Caco-2 (cell line): ENCODE measurements at regions not wholly inside any gene's neighbourhood (a gene's known extent, or its start where the extent isn't known, plus 50 kb on each side); places are given as distances from the start of the nearest gene placed in this dataset.

ENCODE experiments used
- BruUV-seq: library from RNA; stranded (reverse); fragments of 400-500 nt; replicated peaks from 2 replicates; lab custom pipeline; 2021; lab: Mats Ljungman, UMichigan
- CTCF ChIA-PET: fragments of 300-600 bp; sonication (Branson Sonifier 250); formaldehyde crosslinking; loops from one replicate; lab custom pipeline; 2022; ENCODE audit warnings: antibody characterized with exemption; lab: Charles Lee
- POLR2A ChIA-PET: fragments of 300-600 bp; sonication (Branson Sonifier 250); formaldehyde crosslinking; loops from one replicate; lab custom pipeline; 2022; ENCODE audit warnings: antibody characterized with exemption; lab: Charles Lee
- DNase-seq, 2 experiments: peaks; one replicate each; pipeline versions ENCODE4 v3.0.0 to v3.0.0-alpha.2; 2020 to 2022
- H3K27me3 ChIP-seq: replicated peaks from 2 replicates; pipeline ENCODE4 v1.6.0; 2011; ENCODE audit warnings: low read length; ENCODE audit not compliant: control insufficient read depth, insufficient read depth
- H3K36me3 ChIP-seq: 2 replicates; pipeline ENCODE4 v1.5.1; 2011; ENCODE audit warnings: low read length; ENCODE audit not compliant: control insufficient read depth, insufficient read depth
- H3K4me1 ChIP-seq: fragments of 250-450 bp; sonication (Bioruptor Pico); 2 replicates; pipeline ENCODE4 v1.5.1; 2020; ENCODE audit warnings: mild to moderate bottlenecking
- H3K4me3 ChIP-seq: 2 replicates; pipeline ENCODE4 v1.5.1; 2011; ENCODE audit warnings: low read depth, mild to moderate bottlenecking, control low read depth, low read length
- H3K9me3 ChIP-seq: fragments of 250-450 bp; sonication (Bioruptor Pico); 2 replicates; pipeline ENCODE4 v1.5.1; 2020; ENCODE audit warnings: mild to moderate bottlenecking, moderate library complexity
- H3K27ac Mint-ChIP-seq: one replicate; pipeline ENCODE4 v1.8.0; 2022; ENCODE audit warnings: mixed read lengths; ENCODE audit not compliant: unreplicated experiment
- H3K27me3 Mint-ChIP-seq: one replicate; pipeline ENCODE4 v1.8.0; 2022; ENCODE audit warnings: mixed read lengths; ENCODE audit not compliant: insufficient read depth, unreplicated experiment
- H3K36me3 Mint-ChIP-seq: one replicate; pipeline ENCODE4 v1.8.0; 2022; ENCODE audit warnings: mild to moderate bottlenecking, mixed read lengths; ENCODE audit not compliant: insufficient read depth, unreplicated experiment
- H3K4me1 Mint-ChIP-seq: one replicate; pipeline ENCODE4 v1.8.0; 2022; ENCODE audit warnings: low read depth, mixed read lengths; ENCODE audit not compliant: unreplicated experiment
- H3K4me3 Mint-ChIP-seq: one replicate; pipeline ENCODE4 v1.8.0; 2022; ENCODE audit warnings: mild to moderate bottlenecking, moderate library complexity, mixed read lengths; ENCODE audit not compliant: unreplicated experiment
- H3K9me3 Mint-ChIP-seq: one replicate; pipeline ENCODE4 v1.8.0; 2022; ENCODE audit warnings: mixed read lengths; ENCODE audit not compliant: unreplicated experiment
- intact Hi-C: fragments of 100-400 bp; cut with micrococcal nuclease; formaldehyde crosslinking; loops from one replicate; pipeline ENCODE4 v1.10.0; 2022; ENCODE audit not compliant: unreplicated experiment
- TF ChIP-seq, protein P1 (sequence below), 2 experiments: fragments of 200-600 bp in 1 of 2; IDR thresholded peaks; 1 replicate in 1 of 2; 2 replicates in 1 of 2; pipeline versions ENCODE4 v1.5.1 to v1.8.0; 2011 to 2022; ENCODE audit warnings: antibody characterized with exemption in 1 of 2, control low read depth in 1 of 2, inconsistent platforms in 1 of 2, low read depth in 1 of 2, low read length in 1 of 2, mild to moderate bottlenecking in 1 of 2, moderate library complexity in 1 of 2; ENCODE audit not compliant: insufficient read depth in 1 of 2, severe bottlenecking in 1 of 2, unreplicated experiment in 1 of 2

DNA sequence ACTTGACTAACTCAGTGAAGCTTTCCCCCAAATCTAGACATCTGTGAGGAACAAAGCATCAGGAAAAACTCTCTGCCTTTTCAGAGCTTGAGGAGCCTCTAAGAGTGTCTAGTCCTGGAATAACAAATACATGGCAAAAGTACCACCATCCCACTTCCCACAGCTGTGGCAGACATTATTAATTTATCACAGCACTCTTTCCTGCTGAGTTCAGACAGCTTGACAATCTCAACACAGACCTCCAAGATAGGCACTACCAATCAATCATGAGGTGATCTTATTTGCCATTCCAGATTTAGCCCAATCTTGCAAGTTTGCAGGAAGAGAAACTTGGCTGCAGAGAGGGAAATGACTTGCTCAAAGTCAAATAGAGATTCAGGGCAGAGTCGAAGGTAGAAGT lies 202.8 kb downstream of the MN1 start:
- no peaks in the 10 kb centered on the region for H3K9me3 ChIP-seq
- POLR2A ChIA-PET: no interaction called here
- Mint-ChIP-seq H3K36me3 (no peaks in the 10 kb centered on the region), H3K4me3 (no peak overlapping the region), H3K9me3 (peaks cover 6% of the 10 kb centered on the region), H3K27ac (no peak overlapping the region), H3K4me1 (no peaks in the 10 kb centered on the region), H3K27me3 (peaks cover 3% of the 10 kb centered on the region)
- H3K36me3 ChIP-seq: no peaks in the 10 kb centered on the region
- intact Hi-C loops: no loop called here
- CTCF ChIA-PET: no interaction called here
- H3K27me3 ChIP-seq: no peaks in the 10 kb centered on the region
- H3K4me1 ChIP-seq: no peaks in the 10 kb centered on the region
- no TSS peak for BruUV-seq
- DNase-seq: no peak
- TF ChIP-seq, protein P1, sequence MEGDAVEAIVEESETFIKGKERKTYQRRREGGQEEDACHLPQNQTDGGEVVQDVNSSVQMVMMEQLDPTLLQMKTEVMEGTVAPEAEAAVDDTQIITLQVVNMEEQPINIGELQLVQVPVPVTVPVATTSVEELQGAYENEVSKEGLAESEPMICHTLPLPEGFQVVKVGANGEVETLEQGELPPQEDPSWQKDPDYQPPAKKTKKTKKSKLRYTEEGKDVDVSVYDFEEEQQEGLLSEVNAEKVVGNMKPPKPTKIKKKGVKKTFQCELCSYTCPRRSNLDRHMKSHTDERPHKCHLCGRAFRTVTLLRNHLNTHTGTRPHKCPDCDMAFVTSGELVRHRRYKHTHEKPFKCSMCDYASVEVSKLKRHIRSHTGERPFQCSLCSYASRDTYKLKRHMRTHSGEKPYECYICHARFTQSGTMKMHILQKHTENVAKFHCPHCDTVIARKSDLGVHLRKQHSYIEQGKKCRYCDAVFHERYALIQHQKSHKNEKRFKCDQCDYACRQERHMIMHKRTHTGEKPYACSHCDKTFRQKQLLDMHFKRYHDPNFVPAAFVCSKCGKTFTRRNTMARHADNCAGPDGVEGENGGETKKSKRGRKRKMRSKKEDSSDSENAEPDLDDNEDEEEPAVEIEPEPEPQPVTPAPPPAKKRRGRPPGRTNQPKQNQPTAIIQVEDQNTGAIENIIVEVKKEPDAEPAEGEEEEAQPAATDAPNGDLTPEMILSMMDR (IDR thresholded peaks at IDR 0.05; ENCODE audit: insufficient read depth in 1 of 2, low read depth in 1 of 2, low read length in 1 of 2, severe bottlenecking in 1 of 2, unreplicated experiment in 1 of 2): no peak
- H3K4me3 ChIP-seq: no peak overlapping the region

DNA sequence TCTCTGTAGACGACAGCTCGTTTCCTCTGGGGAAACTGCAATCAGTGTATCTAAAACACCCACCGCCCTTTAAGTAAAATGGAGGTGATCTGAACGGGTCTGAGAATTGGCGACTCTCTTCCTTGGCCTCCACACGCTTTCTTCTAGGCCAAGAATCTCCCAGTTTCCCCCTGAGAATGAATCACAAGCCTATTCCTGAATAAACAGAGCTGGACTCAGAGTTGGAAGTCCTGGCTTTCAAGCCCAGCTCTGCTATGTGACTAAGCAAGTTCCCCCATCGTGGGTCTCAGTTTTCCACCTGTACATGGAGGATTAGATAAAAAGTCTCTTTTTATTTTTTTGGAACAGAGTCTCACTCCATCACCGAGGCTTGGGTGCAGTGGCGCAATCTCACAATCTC lies 200.4 kb downstream of the MN1 start:
- intact Hi-C loops: no loop called here
- Histone ChIP-seq H3K4me1 (no peaks in the 10 kb centered on the region), H3K27me3 (no peaks in the 10 kb centered on the region), H3K36me3 (no peaks in the 10 kb centered on the region), H3K4me3 (no peak overlapping the region), H3K9me3 (no peaks in the 10 kb centered on the region; the same call in 1 of the 2 replicates)
- no peak overlapping the region for H3K27ac Mint-ChIP-seq
- no peaks in the 10 kb centered on the region for H3K4me1 Mint-ChIP-seq
- H3K27me3 Mint-ChIP-seq: peaks cover 3% of the 10 kb centered on the region
- no peak for DNase-seq
- POLR2A ChIA-PET: no interaction called here
- H3K9me3 Mint-ChIP-seq: peaks cover 6% of the 10 kb centered on the region
- no peak overlapping the region for H3K4me3 Mint-ChIP-seq
- no peaks in the 10 kb centered on the region for H3K36me3 Mint-ChIP-seq
- BruUV-seq: no TSS peak
- CTCF ChIA-PET: interaction anchor here (0.7 kb wide), 1 partner anchor 714 kb away, joined by 3 read pairs; no protein-coding TSS in a partner anchor
- TF ChIP-seq, protein P1 (IDR thresholded peaks at IDR 0.05; ENCODE audit: insufficient read depth in 1 of 2, low read depth in 1 of 2, low read length in 1 of 2, severe bottlenecking in 1 of 2, unreplicated experiment in 1 of 2): no peak

DNA sequence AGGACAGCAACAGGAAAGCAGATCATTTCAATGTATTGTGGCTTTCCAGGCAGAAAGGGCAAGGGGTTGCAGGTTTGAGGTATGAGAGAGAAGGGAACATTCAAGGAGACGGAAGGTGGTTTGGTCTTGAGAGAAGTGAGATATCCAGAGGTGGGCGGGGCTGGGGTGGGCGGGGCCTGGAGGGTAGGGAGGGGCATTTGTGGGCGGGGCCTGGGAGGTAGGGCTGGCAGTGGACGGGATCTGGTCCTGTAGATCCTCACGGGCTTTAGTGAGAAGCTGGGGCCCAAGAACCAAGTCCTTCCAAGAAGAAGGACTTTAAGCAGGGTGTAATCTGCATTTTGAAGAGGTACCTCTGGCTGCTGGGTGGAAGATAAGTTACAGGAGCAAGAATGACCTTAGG lies 199.2 kb downstream of the MN1 start:
- no peaks in the 10 kb centered on the region for H3K4me1 ChIP-seq
- no peak for DNase-seq
- Mint-ChIP-seq H3K4me1 (no peaks in the 10 kb centered on the region), H3K27ac (no peak overlapping the region), H3K36me3 (no peaks in the 10 kb centered on the region), H3K27me3 (peaks cover 3% of the 10 kb centered on the region), H3K9me3 (peaks cover 6% of the 10 kb centered on the region), H3K4me3 (no peak overlapping the region)
- TF ChIP-seq, protein P1 (IDR thresholded peaks at IDR 0.05; ENCODE audit: insufficient read depth in 1 of 2, low read depth in 1 of 2, low read length in 1 of 2, severe bottlenecking in 1 of 2, unreplicated experiment in 1 of 2): no peak
- no peaks in the 10 kb centered on the region for H3K36me3 ChIP-seq
- no TSS peak for BruUV-seq
- ChIA-PET POLR2A (no interaction called here), CTCF (no interaction called here)
- H3K27me3 ChIP-seq: no peaks in the 10 kb centered on the region
- no peak overlapping the region for H3K4me3 ChIP-seq
- intact Hi-C loops: no loop called here
- H3K9me3 ChIP-seq: no peaks in the 10 kb centered on the region; the same call in 1 of the 2 replicates
